Trophoblast cell (in vitro differentiated cells and primary cell): ENCODE measurements at regions not wholly inside any gene's neighbourhood (a gene's known extent, or its start where the extent isn't known, plus 50 kb on each side); places are given as distances from the start of the nearest gene placed in this dataset.
"Not testable (repeated sequence)": the region's sequence is repeated elsewhere in the genome, so short reads cannot be mapped to it uniquely, and the experiment has no call there.

Experiments
- DNase-seq, 2 donors: peaks; one replicate each; pipeline ENCODE4 v3.0.0-alpha.2; 2016
- H2AFZ ChIP-seq: 2 replicates; pipeline ENCODE4 v1.6.1; 2013; ENCODE audit warnings: low read length, moderate library complexity, mild to moderate bottlenecking; ENCODE audit not compliant: insufficient read depth, poor library complexity
- H2AK5ac ChIP-seq: 2 replicates; pipeline ENCODE4 v1.6.1; 2013; ENCODE audit warnings: mild to moderate bottlenecking, low read length
- H2BK120ac ChIP-seq: 2 replicates; pipeline ENCODE4 v1.6.1; 2013; ENCODE audit warnings: low read length, mild to moderate bottlenecking, moderate library complexity; ENCODE audit not compliant: insufficient read depth, poor library complexity
- H2BK12ac ChIP-seq: 2 replicates; pipeline ENCODE4 v1.6.1; 2013; ENCODE audit warnings: mild to moderate bottlenecking, low read length, moderate library complexity
- H2BK5ac ChIP-seq: 2 replicates; pipeline ENCODE4 v1.6.1; 2013; ENCODE audit warnings: low read length, low read depth, moderate library complexity, mild to moderate bottlenecking; ENCODE audit not compliant: poor library complexity
- H3K14ac ChIP-seq: 2 replicates; pipeline ENCODE4 v1.6.1; 2013; ENCODE audit warnings: mild to moderate bottlenecking, low read length
- H3K18ac ChIP-seq: 2 replicates; pipeline ENCODE4 v1.6.1; 2013; ENCODE audit warnings: mild to moderate bottlenecking, low read length
- H3K23ac ChIP-seq: 2 replicates; pipeline ENCODE4 v1.6.1; 2013; ENCODE audit warnings: low read length
- H3K27ac ChIP-seq: 2 replicates; pipeline ENCODE4 v1.5.1; 2013; ENCODE audit warnings: low read depth, mild to moderate bottlenecking, inconsistent platforms, low read length, moderate library complexity
- H3K27me3 ChIP-seq: 2 replicates; pipeline ENCODE4 v1.6.1; 2013; ENCODE audit warnings: inconsistent platforms, mild to moderate bottlenecking, low read length, moderate library complexity; ENCODE audit not compliant: insufficient read depth
- H3K36me3 ChIP-seq, 2 experiments: 1 replicate in 1 of 2; 2 replicates in 1 of 2; pipeline ENCODE4 v1.6.1; 2013; ENCODE audit warnings: low read length in 2 of 2, mild to moderate bottlenecking in 2 of 2, moderate library complexity in 1 of 2; ENCODE audit not compliant: insufficient read depth in 2 of 2, control insufficient read depth in 1 of 2
- H3K4ac ChIP-seq: 2 replicates; pipeline ENCODE4 v1.6.1; 2013; ENCODE audit warnings: low read depth, mild to moderate bottlenecking, low read length, moderate library complexity
- H3K4me1 ChIP-seq, 2 experiments: 1 replicate in 1 of 2; 2 replicates in 1 of 2; pipeline ENCODE4 v1.6.1; 2013; ENCODE audit warnings: low read length in 2 of 2, mild to moderate bottlenecking in 2 of 2, moderate library complexity in 1 of 2; ENCODE audit not compliant: insufficient read depth in 2 of 2, control insufficient read depth in 1 of 2
- H3K4me2 ChIP-seq: 2 replicates; pipeline ENCODE4 v1.6.1; 2013; ENCODE audit warnings: inconsistent platforms, mild to moderate bottlenecking, low read length, moderate library complexity
- H3K4me3 ChIP-seq: 2 replicates; pipeline ENCODE4 v1.5.1; 2013; ENCODE audit warnings: mild to moderate bottlenecking, low read depth, low read length, inconsistent platforms
- H3K79me1 ChIP-seq: one replicate; pipeline ENCODE4 v1.6.1; 2013; ENCODE audit warnings: low read length
- H3K79me2 ChIP-seq: 2 replicates; pipeline ENCODE4 v1.6.1; 2013; ENCODE audit warnings: low read length, mild to moderate bottlenecking; ENCODE audit not compliant: control insufficient read depth, insufficient read depth, poor library complexity
- H3K9ac ChIP-seq: 2 replicates; pipeline ENCODE4 v1.6.1; 2013; ENCODE audit warnings: mild to moderate bottlenecking, low read length
- H3K9me3 ChIP-seq: 2 replicates; pipeline ENCODE4 v1.6.1; 2013; ENCODE audit warnings: low read depth, mild to moderate bottlenecking, control low read depth, inconsistent platforms, low read length; ENCODE audit not compliant: insufficient read depth
- H4K12ac ChIP-seq: 2 replicates; pipeline ENCODE4 v1.6.1; 2013; ENCODE audit warnings: low read depth, mild to moderate bottlenecking, low read length, moderate library complexity
- H4K8ac ChIP-seq: 2 replicates; pipeline ENCODE4 v1.6.1; 2013; ENCODE audit warnings: low read depth, mild to moderate bottlenecking, low read length, moderate library complexity
- H4K91ac ChIP-seq: one replicate; pipeline ENCODE4 v1.6.1; 2013; ENCODE audit warnings: low read depth, mild to moderate bottlenecking, low read length, moderate library complexity
- WGBS: extraction: QIAGEN DNeasy Blood & Tissue Kit; methylation state at CpG from one replicate; pipeline ENCODE4 v1.1.7; 2013; ENCODE audit warnings: missing lambda C conversion rate; ENCODE audit not compliant: insufficient read length, insufficient coverage; ENCODE audit errors: extremely low coverage; 5-methylcytosine and 5-hydroxymethylcytosine counted together

GRCh38 chr6:26811486-26812116 is 152.1 kb upstream of the ZNF322 start:
- not testable (repeated sequence) for DNase-seq, H4K8ac ChIP-seq, H4K91ac ChIP-seq, H2BK12ac ChIP-seq, H3K79me1 ChIP-seq, H2BK120ac ChIP-seq, H3K9ac ChIP-seq, H2AK5ac ChIP-seq, H3K27ac ChIP-seq, H2AFZ ChIP-seq, H3K23ac ChIP-seq, H4K12ac ChIP-seq, H3K4me2 ChIP-seq, H3K36me3 ChIP-seq, H3K14ac ChIP-seq, H3K4me3 ChIP-seq, H3K4me1 ChIP-seq, H3K27me3 ChIP-seq, H3K9me3 ChIP-seq, H3K18ac ChIP-seq, H3K4ac ChIP-seq, H3K79me2 ChIP-seq, H2BK5ac ChIP-seq
- WGBS: no CpG with 5 or more reads among the region's 36 CpGs

DNA sequence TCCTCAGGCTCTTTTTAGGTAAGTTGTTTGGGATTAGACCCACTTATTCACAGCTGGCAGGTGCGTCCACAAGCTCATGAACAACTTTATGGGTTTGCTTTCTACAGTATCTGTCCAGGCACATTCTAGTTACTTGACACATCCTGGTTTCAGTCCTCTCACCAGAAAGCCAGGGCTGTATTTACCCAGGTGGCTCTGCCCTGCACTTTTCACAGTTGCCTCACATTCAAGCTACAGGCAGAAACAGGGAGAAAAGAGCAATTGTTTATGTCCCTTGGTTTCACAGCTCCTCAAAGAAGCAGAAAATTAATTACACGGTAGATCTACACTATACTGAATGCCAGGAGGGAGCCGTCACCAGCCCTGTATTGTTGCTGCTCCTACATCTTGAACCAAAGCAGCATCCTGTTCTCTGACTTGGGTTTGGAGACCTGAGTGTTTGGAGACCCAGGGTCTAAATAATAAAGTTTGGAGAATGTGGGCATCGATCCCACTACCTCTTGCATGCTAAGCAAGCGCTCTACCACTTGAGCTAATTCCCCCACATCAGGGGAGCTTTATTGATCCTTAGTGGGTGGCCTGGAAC is 159.2 kb upstream of the ZNF322 start:
- not testable (repeated sequence) for H2BK5ac ChIP-seq, H4K12ac ChIP-seq, H3K4me3 ChIP-seq, H3K79me2 ChIP-seq, H3K27me3 ChIP-seq, H4K8ac ChIP-seq, H3K79me1 ChIP-seq, H3K4ac ChIP-seq, H3K27ac ChIP-seq, H2AFZ ChIP-seq, H3K9me3 ChIP-seq, H3K36me3 ChIP-seq, H2AK5ac ChIP-seq, DNase-seq, H3K18ac ChIP-seq, H3K4me1 ChIP-seq, H2BK120ac ChIP-seq, H3K23ac ChIP-seq, H4K91ac ChIP-seq, H3K9ac ChIP-seq, H3K14ac ChIP-seq, H3K4me2 ChIP-seq, H2BK12ac ChIP-seq
- WGBS: no CpG with 5 or more reads among the region's 5 CpGs

DNA sequence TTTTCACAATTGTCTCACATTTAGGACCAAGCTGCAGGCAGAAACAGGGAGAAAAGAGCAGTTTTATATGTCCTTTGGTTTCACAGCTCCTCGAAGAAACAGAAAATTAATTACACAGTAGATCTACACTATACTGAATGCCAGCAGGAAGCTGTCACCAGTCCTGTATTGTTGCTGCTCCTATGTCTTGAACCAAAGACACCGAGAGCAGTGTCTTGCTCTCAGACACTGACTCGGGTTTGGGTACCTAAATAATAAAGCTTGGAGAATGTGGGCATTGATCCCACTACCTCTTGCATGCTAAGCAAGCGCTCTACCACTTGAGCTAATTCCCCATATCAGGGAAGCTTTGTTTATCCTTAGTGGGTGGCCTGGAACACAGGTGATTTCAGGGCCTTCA is 168.4 kb upstream of the ZNF322 start:
- no CpG with 5 or more reads among the region's 4 CpGs for WGBS
- H2BK12ac ChIP-seq, H2BK5ac ChIP-seq, H3K9me3 ChIP-seq, H4K8ac ChIP-seq, H2AFZ ChIP-seq, H3K79me1 ChIP-seq, H3K4me2 ChIP-seq, H3K4me1 ChIP-seq, H3K27me3 ChIP-seq, H3K4ac ChIP-seq, H3K9ac ChIP-seq, H2BK120ac ChIP-seq, H4K91ac ChIP-seq, H3K36me3 ChIP-seq, H3K27ac ChIP-seq, H3K18ac ChIP-seq, H3K79me2 ChIP-seq, H2AK5ac ChIP-seq, H3K23ac ChIP-seq, H3K14ac ChIP-seq, H3K4me3 ChIP-seq, H4K12ac ChIP-seq, DNase-seq: not testable (repeated sequence)

DNA sequence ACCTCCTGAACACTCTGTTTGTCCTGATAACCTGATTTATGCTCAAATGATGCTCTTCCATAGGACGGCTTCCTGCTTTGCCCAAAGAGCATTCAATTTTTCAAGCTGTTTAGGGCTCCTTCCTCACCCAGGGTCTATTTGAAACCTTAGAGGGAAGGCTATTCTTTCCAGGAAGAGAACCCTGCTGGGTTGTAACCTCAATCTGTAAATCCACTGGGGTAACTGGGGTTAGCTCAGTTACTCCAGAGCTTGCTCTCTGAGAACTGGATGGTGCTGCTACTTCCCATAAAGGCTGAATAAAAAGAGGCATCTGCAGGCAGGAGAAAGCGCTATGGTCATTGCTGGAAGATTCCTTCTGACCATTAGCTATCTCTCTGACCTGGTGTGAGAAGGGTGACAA is 169.9 kb upstream of the ZNF322 start:
- H3K36me3 ChIP-seq, H2AK5ac ChIP-seq, H3K79me2 ChIP-seq, H4K12ac ChIP-seq, H3K4me1 ChIP-seq, H2AFZ ChIP-seq, H3K4me2 ChIP-seq, H3K23ac ChIP-seq, H3K27ac ChIP-seq, DNase-seq, H3K9me3 ChIP-seq, H3K14ac ChIP-seq, H4K91ac ChIP-seq, H2BK5ac ChIP-seq, H3K4ac ChIP-seq, H3K4me3 ChIP-seq, H3K79me1 ChIP-seq, H3K9ac ChIP-seq, H3K18ac ChIP-seq, H4K8ac ChIP-seq, H2BK120ac ChIP-seq, H3K27me3 ChIP-seq, H2BK12ac ChIP-seq: not testable (repeated sequence)
- no CpG with 5 or more reads among the region's 2 CpGs for WGBS
